Medulla oblongata (tissue), 1 donor: ENCODE measurements at regions not wholly inside any gene's neighbourhood (a gene's known extent, or its start where the extent isn't known, plus 50 kb on each side); places are given as distances from the start of the nearest gene placed in this dataset.
"Not testable (repeated sequence)": the region's sequence is repeated elsewhere in the genome, so short reads cannot be mapped to it uniquely, and the experiment has no call there.

ENCODE experiments used
- DNase-seq: peaks from one replicate; pipeline ENCODE4 v3.0.0-alpha.2; 2015; ENCODE audit errors: extremely low spot score

DNA sequence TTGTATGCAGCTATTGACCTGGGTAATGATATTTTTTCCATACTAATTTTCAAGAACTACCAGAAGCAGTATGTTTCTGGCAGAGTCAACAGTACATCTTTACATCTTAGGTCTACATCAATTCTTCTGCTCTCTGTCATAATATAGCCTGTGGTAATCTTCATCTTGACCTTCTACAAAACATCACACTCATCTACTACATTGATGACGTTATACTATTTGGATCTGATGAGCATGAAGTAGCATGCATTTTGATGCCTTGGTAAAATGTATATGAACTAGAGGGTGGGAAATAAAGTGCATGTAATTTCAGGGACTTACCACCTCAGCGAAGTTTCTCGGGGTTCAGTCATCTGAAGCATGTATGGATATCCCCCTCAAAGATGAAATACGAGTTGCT, 629.7 kb upstream of the SGCD start:
- DNase-seq: no peak

GRCh38 chr5:155699385-155699784, 627.6 kb upstream of the SGCD start:
- no peak for DNase-seq

DNA sequence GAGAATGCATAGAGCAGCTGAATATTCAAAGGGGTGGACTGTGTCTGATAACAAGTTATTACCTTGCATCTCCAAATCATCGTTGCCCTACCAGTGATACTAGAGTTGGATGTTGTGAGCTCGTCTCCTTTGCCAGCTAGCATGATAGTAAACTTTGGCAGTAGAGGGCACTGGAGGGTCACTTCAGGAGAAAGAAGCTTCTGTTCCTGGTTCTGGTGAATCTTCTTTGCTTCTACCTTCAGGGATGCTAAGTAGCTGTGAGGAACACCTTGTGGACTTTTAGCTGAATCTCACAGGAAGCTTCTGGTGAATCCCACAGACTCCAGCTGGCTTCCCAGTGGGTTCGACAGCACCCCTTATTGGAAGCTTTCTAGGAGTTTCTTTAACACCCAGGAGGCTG, 626.6 kb upstream of the SGCD start:
- no peak for DNase-seq

DNA sequence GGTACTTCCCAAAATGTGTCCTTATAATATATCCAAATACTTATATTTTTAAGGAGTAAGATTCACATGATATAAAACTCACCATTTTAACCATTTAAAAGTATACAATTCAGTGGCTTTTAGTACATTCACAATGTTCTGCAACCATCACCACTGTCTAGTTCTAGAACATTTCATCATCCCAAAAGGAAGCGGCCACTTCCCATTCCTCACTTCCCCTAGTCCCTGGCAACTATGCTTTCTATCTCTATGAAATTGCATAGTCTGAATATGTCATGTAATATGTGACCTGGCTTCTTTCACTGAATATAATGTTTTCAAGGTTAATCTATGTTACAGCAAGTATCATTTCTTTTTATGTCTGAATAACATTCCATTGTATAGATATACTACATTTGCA, 615.1 kb upstream of the SGCD start:
- no peak for DNase-seq

GRCh38 chr5:155714435-155714834, 612.5 kb upstream of the SGCD start:
- not testable (repeated sequence) for DNase-seq

GRCh38 chr5:155726267-155726666, 600.7 kb upstream of the SGCD start:
- no peak for DNase-seq

- DNase-seq: no peak
Observed at GRCh38 chr5:155727512-155728145, 599.3 kb upstream of the SGCD start.

DNA sequence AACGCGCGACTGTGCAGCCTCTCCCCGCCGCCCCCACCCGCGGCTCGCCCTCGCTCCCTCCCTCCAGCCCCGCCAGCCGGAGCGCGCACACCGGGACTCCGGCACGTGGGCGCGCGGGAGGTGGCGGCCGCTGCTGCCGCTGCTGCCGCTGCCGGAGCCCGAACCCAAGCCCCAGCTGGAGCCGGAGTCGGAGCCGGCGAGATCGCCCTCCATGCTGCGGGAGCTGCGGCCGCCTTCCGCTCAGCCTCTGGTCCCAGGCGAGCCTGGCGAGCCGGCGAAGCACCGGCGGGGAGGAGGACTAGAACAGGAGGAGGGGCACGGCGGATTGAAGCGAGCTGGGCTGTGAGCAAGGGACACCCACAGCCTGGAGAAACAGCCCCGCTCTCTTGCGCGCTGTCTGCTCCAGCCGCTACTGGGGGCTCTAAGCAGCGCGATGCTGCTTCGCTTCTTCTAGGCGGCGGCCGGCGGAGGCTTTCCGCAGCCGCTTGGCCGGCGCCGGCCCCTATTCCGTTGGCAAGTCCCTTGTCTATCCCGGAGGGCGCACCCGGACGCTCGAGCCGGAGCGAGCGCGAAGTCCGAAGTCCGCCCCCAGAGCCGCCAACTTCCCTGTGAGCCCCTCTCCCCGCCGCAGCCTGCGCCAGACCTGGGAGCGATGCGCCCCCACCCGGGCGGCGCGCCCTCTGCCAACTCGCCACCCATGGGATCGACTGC, 598.7 kb upstream of the SGCD start:
- DNase-seq: peak; percentile 19

DNA sequence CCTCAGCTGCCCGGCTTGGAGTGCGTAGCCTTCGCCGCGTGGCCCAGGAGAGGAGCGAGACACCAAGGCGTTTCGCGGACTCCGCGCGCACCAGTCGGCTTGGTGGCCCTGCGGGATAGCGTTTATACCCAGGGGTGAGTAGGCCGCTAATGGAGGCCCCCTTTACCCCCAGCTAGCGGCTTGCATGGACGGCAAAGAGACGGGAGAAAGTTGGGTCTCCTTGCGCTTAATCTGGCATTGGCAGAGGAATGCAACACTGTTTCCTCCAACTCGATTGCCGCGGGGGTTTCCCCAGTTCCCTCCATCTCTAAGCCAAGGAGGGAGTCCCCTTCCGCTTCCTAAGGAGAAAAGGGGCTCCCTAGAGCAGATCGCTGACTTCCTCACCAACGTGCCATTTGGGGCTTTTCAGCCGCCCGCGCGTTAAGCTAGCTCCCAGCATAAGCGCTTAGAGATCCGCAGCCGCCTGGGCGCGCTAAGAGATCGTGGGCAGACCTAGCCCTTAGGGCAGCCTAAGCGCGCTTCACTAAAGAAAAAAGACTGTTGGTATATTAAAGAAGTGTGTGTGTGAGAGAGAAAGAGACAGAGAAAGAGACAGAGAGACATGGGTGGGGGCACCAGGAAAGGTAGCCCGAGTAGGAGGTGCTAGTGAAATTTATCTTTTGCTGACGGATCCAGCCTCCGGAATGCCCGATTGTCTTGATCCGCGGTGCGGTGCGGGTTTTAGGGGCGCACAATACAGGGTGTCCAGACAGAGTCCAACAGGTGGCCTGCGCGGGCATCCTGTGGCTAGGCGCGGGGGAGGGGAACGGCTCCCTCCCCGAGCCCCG, 597.9 kb upstream of the SGCD start:
- peak; percentile 33 for DNase-seq

GRCh38 chr5:155729684-155730059, 597.3 kb upstream of the SGCD start:
- DNase-seq: peak; percentile 70

- DNase-seq: no peak
Observed at GRCh38 chr5:155732587-155733376, 594.2 kb upstream of the SGCD start.

DNA sequence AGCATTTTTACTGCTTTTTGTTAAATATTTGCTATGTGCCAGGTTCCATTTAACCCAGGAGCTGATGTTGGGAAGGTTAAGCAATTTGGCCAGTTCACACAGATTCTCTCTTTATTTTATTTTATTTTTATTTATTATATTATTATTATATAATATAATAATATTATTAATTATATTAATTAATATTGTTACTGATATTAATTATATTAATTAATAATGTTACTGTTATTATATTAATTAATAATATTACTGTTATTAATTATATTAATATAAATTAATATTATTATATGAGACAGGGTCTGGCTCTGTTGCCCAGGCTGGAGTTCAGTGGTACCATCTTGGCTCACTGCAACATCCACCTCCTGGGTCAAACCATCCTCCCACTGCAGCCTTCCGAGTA, 593.0 kb upstream of the SGCD start:
- DNase-seq: no peak

GRCh38 chr5:155735388-155735787, 591.6 kb upstream of the SGCD start:
- DNase-seq: no peak

DNA sequence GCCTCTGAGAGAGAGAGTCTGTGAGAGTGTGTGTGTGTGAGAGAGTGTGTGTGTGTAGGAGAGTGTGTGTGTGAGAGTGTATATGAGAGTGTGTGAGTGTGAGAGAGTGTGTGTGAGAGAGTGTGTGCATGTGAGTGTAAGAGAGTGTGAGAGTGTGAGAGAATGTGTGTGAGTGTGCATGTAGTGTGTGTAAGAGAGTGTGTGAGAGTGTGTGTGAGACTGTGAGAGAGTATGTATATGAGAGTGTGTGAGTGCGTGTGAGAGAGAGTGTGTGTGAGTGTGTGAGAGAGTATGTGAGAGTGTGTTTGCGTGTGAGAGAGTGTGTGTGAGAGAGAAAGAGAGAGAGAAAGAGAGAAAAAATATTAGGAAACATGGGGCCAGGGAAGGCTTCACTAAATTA, 588.3 kb upstream of the SGCD start:
- DNase-seq: no peak

DNA sequence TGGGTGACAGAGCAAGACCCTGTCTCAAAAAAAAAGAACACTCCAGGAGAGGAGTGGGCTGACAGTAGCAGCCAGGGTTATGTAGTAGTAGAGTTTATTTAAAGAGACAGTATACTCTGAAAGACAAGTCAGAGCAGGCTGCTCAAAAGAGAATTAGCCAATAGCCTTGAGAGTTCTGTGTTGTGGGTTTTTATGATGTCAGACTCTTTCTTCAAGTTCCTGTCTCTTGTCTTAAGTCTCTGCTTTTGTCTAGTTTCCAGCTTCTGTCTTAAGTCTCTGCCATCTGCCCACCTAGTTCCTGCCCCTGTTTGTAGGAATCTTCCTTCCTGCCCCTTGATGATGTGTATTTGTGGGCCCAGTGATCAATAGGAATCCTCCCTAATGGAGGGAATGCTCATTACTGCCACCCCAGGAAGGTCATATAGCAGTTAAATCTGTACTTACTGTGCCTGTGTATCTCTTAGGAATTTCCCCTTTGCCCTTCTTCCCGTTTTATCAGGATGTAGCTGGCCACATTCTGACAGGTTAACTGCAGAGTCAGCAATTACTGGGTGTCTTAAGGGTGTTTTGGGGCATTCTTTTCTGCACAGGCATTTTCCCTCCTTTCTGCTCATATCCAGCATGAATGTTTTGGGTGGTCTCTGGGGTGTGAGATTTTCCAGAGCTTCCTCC, 580.5 kb upstream of the SGCD start:
- peak; percentile 11 for DNase-seq

DNA sequence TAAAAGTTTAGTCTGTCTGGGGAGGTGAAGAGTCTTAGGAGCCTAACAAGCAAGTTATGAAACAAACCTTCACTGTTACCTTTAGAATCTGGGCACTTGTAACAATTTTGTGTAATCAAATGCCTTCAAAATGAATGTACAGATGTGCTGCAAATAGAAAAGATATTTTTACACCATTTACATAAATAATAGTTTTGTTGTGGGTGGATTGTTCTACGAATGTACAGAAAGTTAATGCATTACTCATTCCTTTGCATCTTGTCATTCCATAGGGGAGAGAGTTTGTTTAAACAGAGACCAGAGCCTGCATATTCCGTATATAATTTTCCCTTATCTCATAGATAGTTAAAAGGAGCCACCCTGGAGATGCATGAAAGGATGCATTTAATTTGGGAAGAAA, 576.9 kb upstream of the SGCD start:
- DNase-seq: no peak

- no peak for DNase-seq
Observed at GRCh38 chr5:155750571-155750970, 576.4 kb upstream of the SGCD start.

DNA sequence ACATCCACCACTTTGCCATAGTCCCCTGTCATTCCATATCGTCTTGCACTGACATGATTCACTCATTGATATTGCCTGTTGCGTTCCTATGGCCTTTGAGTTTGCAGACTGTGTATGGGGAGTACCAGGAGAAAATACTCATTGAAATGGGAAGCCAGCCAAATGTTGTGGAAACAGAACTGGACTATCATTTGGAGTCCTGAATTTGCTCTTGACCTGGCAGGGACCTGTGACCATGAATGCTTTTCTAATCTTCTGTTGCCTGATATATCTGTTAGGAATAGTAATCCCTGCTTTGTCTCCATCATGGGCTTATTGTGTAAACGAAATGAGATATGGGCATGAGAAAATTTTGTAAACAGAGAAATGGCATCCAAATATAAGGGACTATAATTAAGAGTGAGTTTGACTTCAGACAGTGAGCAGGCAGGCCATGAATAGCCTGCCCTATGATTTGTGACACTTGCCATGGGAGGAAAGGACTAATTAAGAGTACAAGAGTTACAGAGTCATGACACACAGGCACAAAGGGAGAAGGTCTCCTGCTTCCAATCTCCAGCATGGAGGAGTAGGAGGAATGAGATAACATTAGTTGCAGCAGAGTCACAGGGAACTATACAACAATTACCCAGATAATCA, 572.9 kb upstream of the SGCD start:
- DNase-seq: no peak

DNA sequence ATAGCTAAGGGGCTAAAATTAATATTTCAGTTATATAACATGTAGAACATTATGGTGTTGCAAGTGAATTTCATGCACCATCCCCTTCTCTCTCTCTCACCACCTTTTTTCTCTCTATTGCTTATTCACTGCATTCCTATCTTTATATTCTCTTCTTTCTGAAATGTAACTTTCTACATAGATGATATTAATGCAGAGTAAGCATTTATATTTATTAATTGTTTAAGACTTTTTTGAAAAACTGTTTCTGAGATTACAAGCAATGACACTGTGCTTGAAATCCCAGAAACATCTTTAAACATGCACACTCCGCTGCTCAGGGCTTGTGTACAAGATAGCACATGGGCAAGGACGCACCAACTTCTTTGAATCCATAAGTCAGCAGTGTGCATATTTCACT, 567.7 kb upstream of the SGCD start:
- no peak for DNase-seq

DNA sequence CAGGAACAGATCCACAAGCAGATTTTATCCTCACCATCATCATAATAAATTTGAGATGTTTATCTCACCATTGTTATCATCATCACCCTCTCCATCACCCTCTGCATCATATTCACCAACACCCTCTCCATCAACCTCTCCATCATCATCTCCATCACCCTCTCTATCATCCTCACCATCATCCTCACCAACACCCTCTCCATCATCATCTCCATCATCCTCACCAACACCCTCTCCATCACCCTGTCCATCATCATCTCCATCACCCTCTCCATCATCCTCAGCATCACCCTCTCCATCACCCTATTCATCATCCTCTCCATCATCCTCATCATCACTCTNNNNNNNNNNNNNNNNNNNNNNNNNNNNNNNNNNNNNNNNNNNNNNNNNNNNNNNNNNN, 567.0 kb upstream of the SGCD start:
- no peak for DNase-seq

DNA sequence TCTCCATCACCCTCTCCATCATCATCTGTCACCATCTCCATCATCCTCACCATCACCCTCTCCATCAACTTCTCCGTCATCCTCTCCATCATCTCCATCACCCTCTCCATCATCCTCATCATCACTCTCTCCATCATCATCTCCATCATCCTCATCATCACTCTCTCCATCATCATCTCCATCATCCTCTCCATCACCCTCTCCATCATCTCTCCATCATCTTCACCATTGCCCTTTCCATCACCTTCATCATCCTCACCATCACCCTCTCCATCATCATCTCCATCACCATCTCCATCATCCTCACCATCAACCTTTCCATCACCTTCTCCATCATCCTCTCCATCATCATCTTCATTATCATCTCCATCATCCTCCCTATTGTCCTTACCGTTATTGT, 565.5 kb upstream of the SGCD start:
- DNase-seq: no peak
